Ectodermal cell (in vitro differentiated cells): ENCODE measurements at regions not wholly inside any gene's neighbourhood (a gene's known extent, or its start where the extent isn't known, plus 50 kb on each side); places are given as distances from the start of the nearest gene placed in this dataset.

Experiments
- H3K27ac ChIP-seq: 2 replicates; pipeline ENCODE4 v1.7.0; 2013; ENCODE audit warnings: mild to moderate bottlenecking, low read depth, low read length; ENCODE audit not compliant: insufficient read depth, poor library complexity, severe bottlenecking
- H3K27me3 ChIP-seq: 2 replicates; pipeline ENCODE4 v1.7.0; 2013; ENCODE audit warnings: mild to moderate bottlenecking, low read length; ENCODE audit not compliant: insufficient read depth, control insufficient read depth, poor library complexity, severe bottlenecking
- H3K36me3 ChIP-seq: one replicate; pipeline ENCODE4 v1.7.0; 2013; ENCODE audit warnings: low read length; ENCODE audit not compliant: control insufficient read depth, insufficient read depth
- H3K4me1 ChIP-seq: one replicate; pipeline ENCODE4 v1.7.0; 2013; ENCODE audit warnings: low read length; ENCODE audit not compliant: control insufficient read depth, insufficient read depth
- H3K4me3 ChIP-seq: 2 replicates; pipeline ENCODE4 v1.7.0; 2013; ENCODE audit warnings: low read depth, low read length, control low read depth; ENCODE audit not compliant: insufficient read depth
- H3K9me3 ChIP-seq: 2 replicates; pipeline ENCODE4 v1.7.0; 2013; ENCODE audit warnings: mild to moderate bottlenecking, low read length, moderate library complexity; ENCODE audit not compliant: control insufficient read depth
- WGBS, 2 experiments: methylation state at CpG; one replicate each; pipeline ENCODE4 v1.1.7; 2013; ENCODE audit warnings: missing lambda C conversion rate in 2 of 2; 5-methylcytosine and 5-hydroxymethylcytosine counted together

- 86 to 88% methylated on average over 9 of the region's 9 CpGs for WGBS, 2 experiments
- H3K9me3 ChIP-seq: no peaks in the 10 kb centered on the region
- H3K36me3 ChIP-seq: peaks cover 10% of the 10 kb centered on the region
- H3K27me3 ChIP-seq: no peaks in the 10 kb centered on the region
- H3K4me1 ChIP-seq: no peaks in the 10 kb centered on the region
- no peak overlapping the region for H3K4me3 ChIP-seq
- no peak overlapping the region for H3K27ac ChIP-seq
Observed at GRCh38 chr17:21532763-21533385, 156.7 kb downstream of the KCNJ12 start.

GRCh38 chr17:21535686-21536375 is 156.5 kb upstream of the KCNJ18 start:
- no peaks in the 10 kb centered on the region for H3K4me1 ChIP-seq
- no peak overlapping the region for H3K4me3 ChIP-seq
- no peak overlapping the region for H3K27ac ChIP-seq
- H3K27me3 ChIP-seq: no peaks in the 10 kb centered on the region
- no peaks in the 10 kb centered on the region for H3K9me3 ChIP-seq
- H3K36me3 ChIP-seq: peaks cover 10% of the 10 kb centered on the region
- 80% methylated on average over 1 of the region's 1 CpG; no CpG with 5 or more reads in 1 of the 2 experiments for WGBS, 2 experiments

- Histone ChIP-seq H3K27me3 (no peaks in the 10 kb centered on the region), H3K36me3 (peaks cover 10% of the 10 kb centered on the region), H3K4me3 (no peak overlapping the region), H3K9me3 (no peaks in the 10 kb centered on the region), H3K4me1 (peaks cover 6% of the 10 kb centered on the region), H3K27ac (no peak overlapping the region)
- 100% methylated on average over 1 to 2 of the region's 2 CpGs for WGBS, 2 experiments
Observed at GRCh38 chr17:21537302-21537701, 155.0 kb upstream of the KCNJ18 start.

- Histone ChIP-seq H3K4me1 (peaks cover 6% of the 10 kb centered on the region), H3K9me3 (no peaks in the 10 kb centered on the region), H3K4me3 (no peak overlapping the region), H3K27me3 (no peaks in the 10 kb centered on the region), H3K36me3 (peaks cover 10% of the 10 kb centered on the region), H3K27ac (no peak overlapping the region)
- 73% methylated on average over 1 of the region's 1 CpG; no CpG with 5 or more reads in 1 of the 2 experiments for WGBS, 2 experiments
Observed at GRCh38 chr17:21538615-21539014, 153.7 kb upstream of the KCNJ18 start.

- Histone ChIP-seq H3K9me3 (no peaks in the 10 kb centered on the region), H3K4me1 (peaks cover 6% of the 10 kb centered on the region), H3K27ac (no peak overlapping the region), H3K4me3 (no peak overlapping the region), H3K36me3 (peaks cover 6% of the 10 kb centered on the region), H3K27me3 (no peaks in the 10 kb centered on the region)
- 42 to 47% methylated on average over 2 of the region's 2 CpGs for WGBS, 2 experiments
Observed at GRCh38 chr17:21539146-21539545, 153.2 kb upstream of the KCNJ18 start.

GRCh38 chr17:21540502-21540901 is 151.8 kb upstream of the KCNJ18 start:
- H3K4me3 ChIP-seq: no peak overlapping the region
- no peaks in the 10 kb centered on the region for H3K36me3 ChIP-seq
- 94 to 96% methylated on average over 3 to 4 of the region's 5 CpGs for WGBS, 2 experiments
- H3K27ac ChIP-seq: no peak overlapping the region
- H3K9me3 ChIP-seq: no peaks in the 10 kb centered on the region
- peaks cover 6% of the 10 kb centered on the region for H3K4me1 ChIP-seq
- no peaks in the 10 kb centered on the region for H3K27me3 ChIP-seq

- Histone ChIP-seq H3K4me1 (peaks cover 6% of the 10 kb centered on the region), H3K9me3 (no peaks in the 10 kb centered on the region), H3K4me3 (no peak overlapping the region), H3K36me3 (no peaks in the 10 kb centered on the region), H3K27me3 (no peaks in the 10 kb centered on the region), H3K27ac (no peak overlapping the region)
- 90% methylated on average over 2 of the region's 2 CpGs; no CpG with 5 or more reads in 1 of the 2 experiments for WGBS, 2 experiments
Observed at GRCh38 chr17:21542070-21542469, 150.3 kb upstream of the KCNJ18 start.

- H3K4me3 ChIP-seq: no peak overlapping the region
- peaks cover 6% of the 10 kb centered on the region for H3K4me1 ChIP-seq
- no peaks in the 10 kb centered on the region for H3K9me3 ChIP-seq
- no peaks in the 10 kb centered on the region for H3K36me3 ChIP-seq
- 89 to 95% methylated on average over 4 of the region's 4 CpGs for WGBS, 2 experiments
- H3K27ac ChIP-seq: no peak overlapping the region
- no peaks in the 10 kb centered on the region for H3K27me3 ChIP-seq
Observed at GRCh38 chr17:21542991-21543390, 149.3 kb upstream of the KCNJ18 start.

- no peaks in the 10 kb centered on the region for H3K36me3 ChIP-seq
- H3K4me1 ChIP-seq: peaks cover 13% of the 10 kb centered on the region
- 91 to 94% methylated on average over 2 of the region's 3 CpGs for WGBS, 2 experiments
- no peak overlapping the region for H3K27ac ChIP-seq
- no peak overlapping the region for H3K4me3 ChIP-seq
- peaks cover under 1% of the 10 kb centered on the region for H3K27me3 ChIP-seq
- no peaks in the 10 kb centered on the region for H3K9me3 ChIP-seq
Observed at GRCh38 chr17:21545064-21545463, 147.3 kb upstream of the KCNJ18 start.

- Histone ChIP-seq H3K4me3 (no peak overlapping the region), H3K9me3 (no peaks in the 10 kb centered on the region), H3K27ac (no peak overlapping the region), H3K27me3 (peaks cover 21% of the 10 kb centered on the region), H3K4me1 (peaks cover 8% of the 10 kb centered on the region), H3K36me3 (no peaks in the 10 kb centered on the region)
- 91 to 99% methylated on average over 3 of the region's 3 CpGs for whole genome bisulfite sequencing, 2 experiments
Observed at GRCh38 chr17:21548236-21548635, 144.1 kb upstream of the KCNJ18 start.
